Smooth muscle cell (in vitro differentiated cells): ENCODE measurements at regions not wholly inside any gene's neighbourhood (a gene's known extent, or its start where the extent isn't known, plus 50 kb on each side); places are given as distances from the start of the nearest gene placed in this dataset.

Experiments
- DNase-seq: peaks from one replicate; lab custom pipeline; 2025; ENCODE audit not compliant: unreplicated experiment; lab: John Stamatoyannopoulos, UW
- H2AFZ ChIP-seq: fragments of 200-600 bp; sonication (generic); 2 replicates; pipeline ENCODE4 v1.6.0; 2016; ENCODE audit warnings: antibody characterized with exemption, low read depth, mild to moderate bottlenecking
- H3F3A ChIP-seq: fragments of 200-600 bp; sonication (generic); 2 replicates; pipeline ENCODE4 v1.6.0; 2017; ENCODE audit warnings: antibody characterized with exemption, low read depth
- H3K27ac ChIP-seq: fragments of 200-600 bp; sonication (generic); 2 replicates; pipeline ENCODE4 v1.5.1; 2016; ENCODE audit warnings: low read depth, mild to moderate bottlenecking
- H3K27me3 ChIP-seq: fragments of 200-600 bp; sonication (generic); 2 replicates; pipeline ENCODE4 v1.6.1; 2016; ENCODE audit warnings: low read depth, mild to moderate bottlenecking
- H3K36me3 ChIP-seq: fragments of 200-600 bp; sonication (generic); 2 replicates; pipeline ENCODE4 v1.5.1; 2016; ENCODE audit warnings: low read depth
- H3K4me1 ChIP-seq: fragments of 200-600 bp; sonication (generic); 2 replicates; pipeline ENCODE4 v1.5.1; 2016; ENCODE audit warnings: low read depth
- H3K4me2 ChIP-seq: fragments of 200-600 bp; sonication (generic); 2 replicates; pipeline ENCODE4 v1.6.0; 2016; ENCODE audit warnings: mild to moderate bottlenecking
- H3K4me3 ChIP-seq: fragments of 200-600 bp; sonication (generic); 2 replicates; pipeline ENCODE4 v1.5.1; 2016; ENCODE audit warnings: mild to moderate bottlenecking
- H3K79me2 ChIP-seq: fragments of 200-600 bp; sonication (generic); 2 replicates; pipeline ENCODE4 v1.6.0; 2016; ENCODE audit warnings: low read depth, mild to moderate bottlenecking
- H3K9ac ChIP-seq: fragments of 200-600 bp; sonication (generic); 2 replicates; pipeline ENCODE4 v1.6.0; 2016; ENCODE audit warnings: low read depth
- H3K9me3 ChIP-seq: fragments of 200-600 bp; sonication (generic); replicated peaks from 2 replicates; pipeline ENCODE4 v1.5.1; 2016; ENCODE audit warnings: low read depth
- H4K20me1 ChIP-seq: fragments of 200-600 bp; sonication (generic); 2 replicates; pipeline ENCODE4 v1.6.0; 2016; ENCODE audit warnings: low read depth
- CTCF ChIP-seq: fragments of 200-600 bp; sonication (generic); IDR thresholded peaks from 2 replicates; pipeline ENCODE4 v1.5.1; 2017; ENCODE audit warnings: borderline replicate concordance, mild to moderate bottlenecking, antibody characterized with exemption; ENCODE audit not compliant: insufficient read depth, poor library complexity, severe bottlenecking
- WGBS: methylation state at CpG from one replicate; pipeline ENCODE4 v1.1.7; 2016; ENCODE audit warnings: low lambda C conversion rate; 5-methylcytosine and 5-hydroxymethylcytosine counted together

- DNase-seq: no peak
- H3K27me3 ChIP-seq: no peaks in the 10 kb centered on the region
- no peak overlapping the region for H3K4me3 ChIP-seq
- no peaks in the 10 kb centered on the region for H4K20me1 ChIP-seq
- 91% methylated on average over 1 of the region's 1 CpG for WGBS
- no peak overlapping the region for H3K9ac ChIP-seq
- H3F3A ChIP-seq: no peaks in the 10 kb centered on the region
- H2AFZ ChIP-seq: no peak overlapping the region
- no peak overlapping the region for H3K4me2 ChIP-seq
- H3K36me3 ChIP-seq: no peaks in the 10 kb centered on the region
- TF ChIP-seq CTCF: no peak
- no peaks in the 10 kb centered on the region for H3K79me2 ChIP-seq
- no peaks in the 10 kb centered on the region for H3K4me1 ChIP-seq
- no peak overlapping the region for H3K27ac ChIP-seq
- no peaks in the 10 kb centered on the region for H3K9me3 ChIP-seq
Observed at GRCh38 chr6:132052096-132052495, 100.9 kb upstream of the CCN2 start.

- Histone ChIP-seq H2AFZ (no peak overlapping the region), H3K4me2 (no peak overlapping the region), H3K79me2 (no peaks in the 10 kb centered on the region), H3K27me3 (no peaks in the 10 kb centered on the region), H3K4me1 (no peaks in the 10 kb centered on the region), H3F3A (peaks cover 7% of the 10 kb centered on the region), H4K20me1 (no peaks in the 10 kb centered on the region), H3K9ac (no peak overlapping the region), H3K36me3 (no peaks in the 10 kb centered on the region), H3K27ac (no peak overlapping the region), H3K9me3 (no peaks in the 10 kb centered on the region), H3K4me3 (no peak overlapping the region)
- TF ChIP-seq CTCF: no peak
- DNase-seq: no peak
- WGBS: 100% methylated on average over 1 of the region's 1 CpG
Observed at GRCh38 chr6:132045877-132046276, 94.7 kb upstream of the CCN2 start.

GRCh38 chr6:132043148-132043547, 92.0 kb upstream of the CCN2 start:
- Histone ChIP-seq H3K9ac (no peak overlapping the region), H3F3A (peaks cover 7% of the 10 kb centered on the region), H3K4me2 (no peak overlapping the region), H3K9me3 (no peaks in the 10 kb centered on the region), H4K20me1 (no peaks in the 10 kb centered on the region), H3K36me3 (no peaks in the 10 kb centered on the region), H2AFZ (no peak overlapping the region), H3K79me2 (no peaks in the 10 kb centered on the region), H3K27ac (no peak overlapping the region), H3K4me1 (no peaks in the 10 kb centered on the region), H3K4me3 (no peak overlapping the region), H3K27me3 (no peaks in the 10 kb centered on the region)
- WGBS: 93% methylated on average over 5 of the region's 5 CpGs
- no peak for TF ChIP-seq CTCF
- no peak for DNase-seq

- H3K9me3 ChIP-seq: no peaks in the 10 kb centered on the region
- 39% methylated on average over 3 of the region's 3 CpGs for WGBS
- peak overlapping the region; percentile 87 for H3K27ac ChIP-seq
- H3K79me2 ChIP-seq: no peaks in the 10 kb centered on the region
- no peaks in the 10 kb centered on the region for H3K4me1 ChIP-seq
- no peak for DNase-seq
- no peak overlapping the region for H3K9ac ChIP-seq
- H3K4me3 ChIP-seq: no peak overlapping the region
- no peaks in the 10 kb centered on the region for H3K36me3 ChIP-seq
- H3K27me3 ChIP-seq: no peaks in the 10 kb centered on the region
- no peaks in the 10 kb centered on the region for H4K20me1 ChIP-seq
- H3F3A ChIP-seq: peaks cover 7% of the 10 kb centered on the region
- TF ChIP-seq CTCF: no peak
- no peak overlapping the region for H2AFZ ChIP-seq
- H3K4me2 ChIP-seq: peak overlapping the region; percentile 21
Observed at GRCh38 chr6:132041706-132042105, 90.5 kb upstream of the CCN2 start.
